ENCODE measurements at regions not wholly inside any gene's neighbourhood (a gene's known extent, or its start where the extent isn't known, plus 50 kb on each side); places are given as distances from the start of the nearest gene placed in this dataset.

GRCh38 chr7:13656330-13656729, 333.1 kb downstream of the ETV1 start:
- TF ChIP-seq EP300 (IDR thresholded peaks at IDR 0.05) (no peak), CTCF (IDR thresholded peaks at IDR 0.05) (no peak), POLR2A (IDR thresholded peaks at IDR 0.05) (no peak)

Measured in sigmoid colon (tissue), 4 donors.